Ovary (tissue), 3 donors: ENCODE measurements at regions not wholly inside any gene's neighbourhood (a gene's known extent, or its start where the extent isn't known, plus 50 kb on each side); places are given as distances from the start of the nearest gene placed in this dataset.

ENCODE experiments used
- CTCF ChIP-seq, 3 donors: fragments of 450-650 bp in 2 of 3; fragments of 200-600 bp in 1 of 3; IDR thresholded peaks; one replicate each; pipeline versions ENCODE4 v1.5.1 to v1.8.0; 2016 to 2022; ENCODE audit warnings: antibody characterized with exemption in 3 of 3, mild to moderate bottlenecking in 1 of 3
- POLR2A ChIP-seq: fragments of 450-650 bp; IDR thresholded peaks from one replicate; pipeline ENCODE4 v1.6.1; 2017; ENCODE audit warnings: antibody characterized with exemption, mild to moderate bottlenecking, moderate library complexity
- donor health status: DM: no; HTN: no; CAD: no.

GRCh38 chr16:80462917-80463316, 77.9 kb upstream of the DYNLRB2 start:
- TF ChIP-seq CTCF (IDR thresholded peaks at IDR 0.05) = no peak
- no peak for TF ChIP-seq POLR2A
